GM10266 (cell line): ENCODE measurements at regions not wholly inside any gene's neighbourhood (a gene's known extent, or its start where the extent isn't known, plus 50 kb on each side); places are given as distances from the start of the nearest gene placed in this dataset.
A peak's percentile ranks its signal among the peaks of the same experiment; 100 is the strongest.
"Not testable (repeated sequence)": the region's sequence is repeated elsewhere in the genome, so short reads cannot be mapped to it uniquely, and the experiment has no call there.

ENCODE experiments used
- DNase-seq: peaks from one replicate; pipeline ENCODE4 v3.0.0; 2012; ENCODE audit errors: extremely low spot score
- CTCF ChIP-seq: IDR thresholded peaks from 2 replicates; pipeline ENCODE4 v1.5.1; 2012; ENCODE audit warnings: mild to moderate bottlenecking, low read depth; ENCODE audit not compliant: control insufficient read depth, insufficient read depth; ENCODE audit errors: missing control alignments

GRCh38 chr4:137853424-137853823 lies 321.1 kb upstream of the PCDH18 start:
- TF ChIP-seq CTCF = no peak
- DNase-seq = no peak

GRCh38 chr4:137852326-137852725 lies 320.0 kb upstream of the PCDH18 start:
- no peak for TF ChIP-seq CTCF
- DNase-seq = no peak

GRCh38 chr4:137851435-137851834 lies 319.1 kb upstream of the PCDH18 start:
- TF ChIP-seq CTCF = no peak
- no peak for DNase-seq

GRCh38 chr4:137827945-137828344 lies 295.7 kb upstream of the PCDH18 start:
- DNase-seq = not testable (repeated sequence)

GRCh38 chr4:137825505-137825904 lies 293.2 kb upstream of the PCDH18 start:
- TF ChIP-seq CTCF = no peak
- no peak for DNase-seq

GRCh38 chr4:137823007-137823406 lies 290.7 kb upstream of the PCDH18 start:
- no peak for TF ChIP-seq CTCF
- no peak for DNase-seq

GRCh38 chr4:137819964-137820383 lies 287.7 kb upstream of the PCDH18 start:
- peak; percentile 4 for DNase-seq
- peak; percentile 52 for TF ChIP-seq CTCF

GRCh38 chr4:137812258-137812657 lies 280.0 kb upstream of the PCDH18 start:
- DNase-seq = no peak
- TF ChIP-seq CTCF = no peak
